ENCODE measurements at regions not wholly inside any gene's neighbourhood (a gene's known extent, or its start where the extent isn't known, plus 50 kb on each side); places are given as distances from the start of the nearest gene placed in this dataset.

GRCh38 chr7:116145245-116145852 is 65.0 kb upstream of the TES start:
- DNase-seq (ENCODE audit: low spot score) = no peak

GRCh38 chr7:116148108-116148507 is 62.2 kb upstream of the TES start:
- DNase-seq (ENCODE audit: low spot score) = no peak

GRCh38 chr7:116148626-116149025 is 61.7 kb upstream of the TES start:
- no peak for DNase-seq (ENCODE audit: low spot score)

- DNase-seq (ENCODE audit: low spot score) = no peak
These were observed 59.8 kb upstream of the TES start for GRCh38 chr7:116150588-116150987.

- DNase-seq (ENCODE audit: low spot score) = no peak
These were observed 58.1 kb upstream of the TES start for GRCh38 chr7:116152276-116152675.

GRCh38 chr7:116153050-116153449 is 57.3 kb upstream of the TES start:
- DNase-seq (ENCODE audit: low spot score) = no peak

- no peak for DNase-seq (ENCODE audit: low spot score)
These were observed 50.6 kb upstream of the TES start for GRCh38 chr7:116159711-116160110.

All from AG08395 (cell line).